ENCODE measurements at regions not wholly inside any gene's neighbourhood (a gene's known extent, or its start where the extent isn't known, plus 50 kb on each side); places are given as distances from the start of the nearest gene placed in this dataset.

GRCh38 chrX:4059893-4060292, 346.4 kb upstream of the PRKX start:
- TF ChIP-seq CTCF (IDR thresholded peaks at IDR 0.05; ENCODE audit: low read depth, low read length, missing input control): no peak
- TF ChIP-seq GABPA (IDR thresholded peaks at IDR 0.05 in 1 of 2, conservative IDR thresholded peaks at IDR 0.05 in 1 of 2): no peak
- no peak for TF ChIP-seq SP1 (IDR thresholded peaks at IDR 0.05)

Measured in liver (tissue), 3 donors.